Neuronal stem cell (in vitro differentiated cells): ENCODE measurements at regions not wholly inside any gene's neighbourhood (a gene's known extent, or its start where the extent isn't known, plus 50 kb on each side); places are given as distances from the start of the nearest gene placed in this dataset.

Source experiments
- DNase-seq: peaks from one replicate; pipeline ENCODE4 v3.0.0-alpha.2; 2013; ENCODE audit warnings: low spot score
- H2AFZ ChIP-seq: one replicate; pipeline ENCODE4 v1.6.1; 2013; ENCODE audit warnings: mild to moderate bottlenecking, low read length, inconsistent platforms
- H2AK5ac ChIP-seq: 2 replicates; pipeline ENCODE4 v1.6.1; 2013; ENCODE audit warnings: low read depth, mild to moderate bottlenecking, inconsistent platforms, low read length, moderate library complexity, mixed read lengths
- H2BK120ac ChIP-seq: 2 replicates; pipeline ENCODE4 v1.6.1; 2013; ENCODE audit warnings: low read depth, mild to moderate bottlenecking, inconsistent platforms, low read length, moderate library complexity, mixed read lengths
- H2BK12ac ChIP-seq: one replicate; pipeline ENCODE4 v1.6.1; 2013; ENCODE audit warnings: low read length, inconsistent platforms
- H2BK15ac ChIP-seq: 2 replicates; pipeline ENCODE4 v1.6.1; 2013; ENCODE audit warnings: mild to moderate bottlenecking, low read length, inconsistent platforms, mixed read lengths
- H2BK5ac ChIP-seq: one replicate; pipeline ENCODE4 v1.6.1; 2013; ENCODE audit warnings: inconsistent platforms, mild to moderate bottlenecking, low read length, moderate library complexity
- H3K14ac ChIP-seq: one replicate; pipeline ENCODE4 v1.6.1; 2013; ENCODE audit warnings: low read length, inconsistent platforms
- H3K18ac ChIP-seq: 2 replicates; pipeline ENCODE4 v1.6.1; 2013; ENCODE audit warnings: low read length, inconsistent platforms
- H3K23ac ChIP-seq: 2 replicates; pipeline ENCODE4 v1.6.1; 2013; ENCODE audit warnings: low read depth, mild to moderate bottlenecking, mixed read lengths, low read length, inconsistent platforms; ENCODE audit not compliant: poor library complexity
- H3K27ac ChIP-seq: replicated peaks from 3 replicates; pipeline ENCODE4 v1.5.1; 2013; ENCODE audit warnings: low read length, inconsistent platforms
- H3K27me3 ChIP-seq, 3 experiments: 2 replicates each; pipeline ENCODE4 v1.6.1; 2013; ENCODE audit warnings: low read length in 3 of 3, mild to moderate bottlenecking in 2 of 3, inconsistent platforms in 1 of 3, low read depth in 1 of 3, mixed read lengths in 1 of 3, moderate library complexity in 1 of 3; ENCODE audit not compliant: control insufficient read depth in 3 of 3, insufficient read depth in 3 of 3
- H3K36me3 ChIP-seq, 2 donors: replicated peaks in 1 of 2; 2 replicates each; pipeline ENCODE4 v1.6.1; 2013; ENCODE audit warnings: low read length in 2 of 2; ENCODE audit not compliant: control insufficient read depth in 2 of 2, insufficient read depth in 2 of 2
- H3K4ac ChIP-seq: 2 replicates; pipeline ENCODE4 v1.6.1; 2013; ENCODE audit warnings: inconsistent platforms, mild to moderate bottlenecking, low read length, moderate library complexity
- H3K4me1 ChIP-seq, 2 donors: 1 replicate in 1 of 2; 2 replicates in 1 of 2; pipeline ENCODE4 v1.6.1; 2013; ENCODE audit warnings: low read length in 2 of 2, low read depth in 1 of 2; ENCODE audit not compliant: control insufficient read depth in 2 of 2, insufficient read depth in 1 of 2
- H3K4me2 ChIP-seq: one replicate; pipeline ENCODE4 v1.6.1; 2013; ENCODE audit warnings: mild to moderate bottlenecking, low read length, inconsistent platforms; ENCODE audit not compliant: insufficient read depth, poor library complexity, severe bottlenecking
- H3K4me3 ChIP-seq, 2 donors: 2 replicates each; pipeline ENCODE4 v1.5.1; 2013; ENCODE audit warnings: low read length in 2 of 2, mild to moderate bottlenecking in 2 of 2, inconsistent platforms in 1 of 2, moderate library complexity in 1 of 2
- H3K79me1 ChIP-seq: one replicate; pipeline ENCODE4 v1.6.1; 2013; ENCODE audit warnings: low read depth, mild to moderate bottlenecking, inconsistent platforms, low read length, moderate library complexity
- H3K9ac ChIP-seq: one replicate; pipeline ENCODE4 v1.6.1; 2013; ENCODE audit warnings: mild to moderate bottlenecking, low read depth, low read length, inconsistent platforms; ENCODE audit not compliant: poor library complexity
- H3K9me3 ChIP-seq, 2 donors: replicated peaks in 1 of 2; 2 replicates each; pipeline versions ENCODE3 to v1.6.1; 2013; ENCODE audit warnings: low read length in 2 of 2, mild to moderate bottlenecking in 2 of 2, inconsistent platforms in 1 of 2, low read depth in 1 of 2, mixed read lengths in 1 of 2, moderate library complexity in 1 of 2; ENCODE audit not compliant: control insufficient read depth in 2 of 2, insufficient read depth in 1 of 2
- H4K8ac ChIP-seq: one replicate; pipeline ENCODE4 v1.6.1; 2013; ENCODE audit warnings: low read depth, mild to moderate bottlenecking, inconsistent platforms, low read length, moderate library complexity
- H4K91ac ChIP-seq: one replicate; pipeline ENCODE4 v1.6.1; 2013; ENCODE audit warnings: low read length, low read depth, mild to moderate bottlenecking, inconsistent platforms; ENCODE audit not compliant: poor library complexity
- WGBS, 2 donors: extraction: QIAGEN DNeasy Blood & Tissue Kit; methylation state at CpG; one replicate each; pipeline ENCODE4 v1.1.7; 2013; ENCODE audit warnings: missing lambda C conversion rate in 2 of 2, mixed read lengths in 1 of 2; ENCODE audit not compliant: insufficient read length in 2 of 2, insufficient replicate concordance in 1 of 2; ENCODE audit errors: extremely low coverage in 2 of 2; 5-methylcytosine and 5-hydroxymethylcytosine counted together

DNA sequence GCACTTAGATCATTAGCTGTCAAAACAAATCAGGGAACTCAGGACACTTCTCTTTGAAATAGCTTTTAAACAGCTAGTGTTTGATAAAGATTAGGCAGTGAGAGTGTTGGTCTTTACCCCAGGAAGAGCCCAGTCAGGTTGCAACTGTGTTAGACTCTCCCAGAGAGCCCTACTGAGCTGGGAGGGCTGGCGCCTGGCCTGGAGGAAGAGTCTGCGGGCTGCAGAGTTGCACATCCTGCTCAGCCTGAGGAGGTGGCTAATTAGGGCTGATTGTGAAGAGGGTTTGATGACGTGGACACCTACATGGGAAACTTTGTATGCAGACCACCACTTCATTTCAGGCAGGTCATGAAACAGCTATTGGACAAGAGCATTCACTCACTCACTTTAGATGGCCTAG lies 112.0 kb downstream of the TMEM174 start:
- Histone ChIP-seq H2BK12ac (no peak overlapping the region), H3K79me1 (no peaks in the 10 kb centered on the region), H3K9me3 (peaks cover 0 to 2% of the 10 kb centered on the region in 2 donors), H2BK120ac (no peak overlapping the region), H2AK5ac (no peak overlapping the region), H3K36me3 (no peaks in the 10 kb centered on the region), H2AFZ (no peak overlapping the region), H3K23ac (no peak overlapping the region), H3K4me3 (no peak overlapping the region), H3K4me1 (peaks cover 0 to 3% of the 10 kb centered on the region in 2 donors), H4K91ac (no peak overlapping the region), H3K14ac (no peak overlapping the region), H3K4ac (no peak overlapping the region), H3K27ac (no peak overlapping the region), H3K9ac (no peak overlapping the region), H3K27me3 (peaks cover 0 to 31% (median 2%) of the 10 kb centered on the region in 3 experiments), H3K18ac (no peak overlapping the region), H3K4me2 (no peak overlapping the region), H4K8ac (no peak overlapping the region), H2BK15ac (no peak overlapping the region), H2BK5ac (no peak overlapping the region)
- WGBS, 2 donors: no CpG with 5 or more reads among the region's 3 CpGs
- no peak for DNase-seq

DNA sequence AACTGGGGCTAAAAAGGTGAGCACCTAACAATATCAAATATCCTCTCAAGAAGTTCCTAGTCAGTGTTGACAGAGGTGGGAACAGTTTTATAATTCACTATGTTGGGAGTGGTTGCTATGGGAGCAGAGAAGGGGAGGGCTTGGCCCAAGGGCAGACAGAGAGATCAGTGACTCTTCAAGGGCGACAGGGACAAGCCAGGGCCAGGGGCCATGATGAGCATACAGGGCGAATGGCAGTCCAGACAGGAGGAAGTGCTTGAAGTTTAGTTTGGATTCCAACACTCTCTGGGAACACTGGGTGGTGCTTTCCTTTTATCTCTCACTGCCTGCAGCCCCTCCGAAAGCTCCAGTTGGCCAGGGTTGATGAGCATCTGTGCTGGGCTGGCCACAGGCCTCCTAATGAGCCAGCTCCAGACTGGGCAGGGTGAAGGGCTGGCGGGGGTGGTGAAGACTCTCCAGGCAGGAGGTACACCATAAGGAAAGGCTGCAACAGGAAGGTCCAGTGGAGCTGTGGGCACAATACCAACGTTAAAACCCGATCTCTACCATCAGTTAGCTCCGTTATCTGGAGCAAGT lies 111.3 kb downstream of the TMEM174 start:
- Histone ChIP-seq H3K9me3 (peaks cover 0 to 2% of the 10 kb centered on the region in 2 donors), H3K4ac (no peak overlapping the region), H4K91ac (no peak overlapping the region), H4K8ac (no peak overlapping the region), H3K23ac (no peak overlapping the region), H3K9ac (no peak overlapping the region), H3K14ac (no peak overlapping the region), H3K27ac (no peak overlapping the region), H2AK5ac (no peak overlapping the region), H3K18ac (no peak overlapping the region), H3K79me1 (no peaks in the 10 kb centered on the region), H3K4me1 (peaks cover 0 to 3% of the 10 kb centered on the region in 2 donors), H2AFZ (no peak overlapping the region), H2BK5ac (no peak overlapping the region), H2BK12ac (no peak overlapping the region), H2BK120ac (no peak overlapping the region), H3K27me3 (peaks cover 0 to 29% (median 2%) of the 10 kb centered on the region in 3 experiments), H3K4me3 (no peak overlapping the region), H2BK15ac (no peak overlapping the region), H3K36me3 (no peaks in the 10 kb centered on the region), H3K4me2 (no peak overlapping the region)
- DNase-seq: no peak
- no CpG with 5 or more reads among the region's 7 CpGs for WGBS, 2 donors

GRCh38 chr5:73282923-73283322 lies 109.9 kb downstream of the TMEM174 start:
- H4K8ac ChIP-seq: no peak overlapping the region
- H3K36me3 ChIP-seq: no peaks in the 10 kb centered on the region
- no peak for DNase-seq
- H3K14ac ChIP-seq: no peak overlapping the region
- H3K79me1 ChIP-seq: no peaks in the 10 kb centered on the region
- no peak overlapping the region for H3K4me2 ChIP-seq
- H2BK5ac ChIP-seq: no peak overlapping the region
- H2AFZ ChIP-seq: no peak overlapping the region
- no peaks in the 10 kb centered on the region for H3K9me3 ChIP-seq
- no peak overlapping the region for H2BK15ac ChIP-seq
- H3K27me3 ChIP-seq: peaks cover 0 to 30% (median 0%) of the 10 kb centered on the region in 3 experiments
- H3K23ac ChIP-seq: no peak overlapping the region
- no peak overlapping the region for H2AK5ac ChIP-seq
- no peak overlapping the region for H3K27ac ChIP-seq
- H3K4me1 ChIP-seq: peaks cover 0 to 5% of the 10 kb centered on the region in 2 donors
- H2BK12ac ChIP-seq: no peak overlapping the region
- no peak overlapping the region for H3K4ac ChIP-seq
- H2BK120ac ChIP-seq: no peak overlapping the region
- H3K4me3 ChIP-seq: no peak overlapping the region
- H3K18ac ChIP-seq: no peak overlapping the region
- no peak overlapping the region for H3K9ac ChIP-seq
- H4K91ac ChIP-seq: no peak overlapping the region

DNA sequence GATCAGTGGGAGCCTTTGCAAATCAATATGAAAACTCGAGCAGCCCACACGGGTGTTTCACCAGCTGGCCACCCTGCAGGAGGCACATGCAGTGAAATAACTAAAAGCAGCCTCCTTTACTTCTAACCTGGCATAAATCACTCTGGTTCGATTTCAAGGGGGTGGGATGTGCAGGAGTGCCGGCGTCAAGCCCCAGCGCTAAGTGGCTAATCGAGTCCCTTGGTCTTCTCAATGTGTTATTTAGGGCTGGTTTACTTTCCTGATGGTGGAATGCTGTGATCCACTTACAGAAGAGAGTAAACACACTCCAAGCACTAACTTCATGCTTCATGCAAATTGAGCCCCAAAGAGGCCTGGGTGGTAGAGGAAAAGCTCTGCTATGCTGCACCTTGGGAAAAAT lies 109.4 kb downstream of the TMEM174 start:
- no peak overlapping the region for H3K23ac ChIP-seq
- H3K27ac ChIP-seq: no peak overlapping the region
- H2BK12ac ChIP-seq: no peak overlapping the region
- H3K27me3 ChIP-seq: peaks cover 0 to 30% (median 0%) of the 10 kb centered on the region in 3 experiments
- H3K36me3 ChIP-seq: no peaks in the 10 kb centered on the region
- no peak overlapping the region for H3K4me3 ChIP-seq
- H3K4me2 ChIP-seq: no peak overlapping the region
- H4K8ac ChIP-seq: no peak overlapping the region
- H3K4ac ChIP-seq: no peak overlapping the region
- no peak for DNase-seq
- no CpG with 5 or more reads among the region's 7 CpGs for WGBS, 2 donors
- H3K4me1 ChIP-seq: peaks cover 0 to 5% of the 10 kb centered on the region in 2 donors
- no peaks in the 10 kb centered on the region for H3K9me3 ChIP-seq
- no peak overlapping the region for H4K91ac ChIP-seq
- no peak overlapping the region for H3K18ac ChIP-seq
- no peak overlapping the region for H2BK15ac ChIP-seq
- H2BK5ac ChIP-seq: no peak overlapping the region
- no peak overlapping the region for H2BK120ac ChIP-seq
- no peak overlapping the region for H2AK5ac ChIP-seq
- H3K9ac ChIP-seq: no peak overlapping the region
- no peak overlapping the region for H2AFZ ChIP-seq
- no peak overlapping the region for H3K14ac ChIP-seq
- no peaks in the 10 kb centered on the region for H3K79me1 ChIP-seq
